PC-9 (cell line): ENCODE measurements at regions not wholly inside any gene's neighbourhood (a gene's known extent, or its start where the extent isn't known, plus 50 kb on each side); places are given as distances from the start of the nearest gene placed in this dataset.

Experiments used
- EZH2 ChIP-seq: fragments of 200-600 bp; sonication (generic); IDR thresholded peaks from 2 replicates; pipeline ENCODE4 v1.8.0; 2017; ENCODE audit warnings: antibody characterized with exemption, low read depth
- TF ChIP-seq, protein P1 (sequence below): fragments of 200-600 bp; sonication (generic); conservative IDR thresholded peaks from 2 replicates; pipeline ENCODE4 v1.6.1; 2017; ENCODE audit warnings: mixed run types, antibody characterized with exemption, mild to moderate bottlenecking, moderate library complexity

DNA sequence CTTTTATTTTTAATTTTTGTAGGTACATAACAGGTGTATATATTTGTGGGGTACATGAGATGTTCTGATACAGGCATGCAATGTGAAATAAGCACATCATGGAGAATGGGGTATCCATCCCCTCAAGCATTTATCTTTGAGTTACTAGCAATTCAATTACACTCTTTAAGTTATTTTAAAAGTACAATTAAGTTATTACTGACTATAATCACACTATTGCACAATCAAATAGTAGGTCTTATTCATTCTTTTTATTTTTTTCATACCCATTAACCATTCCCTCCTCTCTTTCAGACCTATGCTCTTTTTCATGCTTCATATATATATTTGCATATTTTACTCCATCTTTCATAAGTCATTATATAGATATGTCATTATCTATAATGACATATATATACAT is 93.3 kb downstream of the MAGEB5 start:
- TF ChIP-seq, protein P1, sequence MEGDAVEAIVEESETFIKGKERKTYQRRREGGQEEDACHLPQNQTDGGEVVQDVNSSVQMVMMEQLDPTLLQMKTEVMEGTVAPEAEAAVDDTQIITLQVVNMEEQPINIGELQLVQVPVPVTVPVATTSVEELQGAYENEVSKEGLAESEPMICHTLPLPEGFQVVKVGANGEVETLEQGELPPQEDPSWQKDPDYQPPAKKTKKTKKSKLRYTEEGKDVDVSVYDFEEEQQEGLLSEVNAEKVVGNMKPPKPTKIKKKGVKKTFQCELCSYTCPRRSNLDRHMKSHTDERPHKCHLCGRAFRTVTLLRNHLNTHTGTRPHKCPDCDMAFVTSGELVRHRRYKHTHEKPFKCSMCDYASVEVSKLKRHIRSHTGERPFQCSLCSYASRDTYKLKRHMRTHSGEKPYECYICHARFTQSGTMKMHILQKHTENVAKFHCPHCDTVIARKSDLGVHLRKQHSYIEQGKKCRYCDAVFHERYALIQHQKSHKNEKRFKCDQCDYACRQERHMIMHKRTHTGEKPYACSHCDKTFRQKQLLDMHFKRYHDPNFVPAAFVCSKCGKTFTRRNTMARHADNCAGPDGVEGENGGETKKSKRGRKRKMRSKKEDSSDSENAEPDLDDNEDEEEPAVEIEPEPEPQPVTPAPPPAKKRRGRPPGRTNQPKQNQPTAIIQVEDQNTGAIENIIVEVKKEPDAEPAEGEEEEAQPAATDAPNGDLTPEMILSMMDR = no peak
- TF ChIP-seq EZH2 = no peak
